ENCODE measurements at regions not wholly inside any gene's neighbourhood (a gene's known extent, or its start where the extent isn't known, plus 50 kb on each side); places are given as distances from the start of the nearest gene placed in this dataset.

- DNase-seq (ENCODE audit: low spot score): no peak
Observed at GRCh38 chr5:146993876-146994530, 115.4 kb upstream of the PPP2R2B start.

DNA sequence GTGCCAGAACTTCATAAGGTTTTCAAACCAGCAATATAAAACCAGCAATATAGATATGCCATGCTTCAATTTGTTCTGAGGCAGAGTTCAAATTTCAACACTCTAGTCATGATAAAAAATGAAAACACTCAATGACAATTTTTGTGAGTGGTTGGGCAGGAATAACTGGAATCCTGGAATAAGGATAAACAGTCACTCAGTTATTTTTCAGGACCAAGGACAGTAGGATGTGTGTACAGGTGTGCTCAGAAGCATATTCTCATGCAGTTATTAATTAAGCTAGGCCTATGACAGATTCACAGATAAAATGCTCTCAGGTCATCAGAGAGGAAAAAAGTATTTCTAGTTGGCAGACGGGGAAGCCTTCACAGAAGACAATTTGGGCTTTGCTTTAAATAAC, 117.3 kb upstream of the PPP2R2B start:
- TF ChIP-seq CTCF (IDR thresholded peaks at IDR 0.05; ENCODE audit: poor library complexity, severe bottlenecking): no peak

More at GRCh38 chr5:146993876-146994530, 115.4 kb upstream of the PPP2R2B start:
- Histone ChIP-seq H3K36me3 (ENCODE audit: low read depth) (no peaks in the 10 kb centered on the region), H3K27me3 (ENCODE audit: insufficient read depth, poor library complexity, severe bottlenecking) (no peaks in the 10 kb centered on the region), H3K27ac (ENCODE audit: poor library complexity, severe bottlenecking) (no peak overlapping the region), H3K9me3 (ENCODE audit: severe bottlenecking) (no peaks in the 10 kb centered on the region), H3K4me1 (ENCODE audit: insufficient read depth, poor library complexity, severe bottlenecking) (no peaks in the 10 kb centered on the region), H3K4me3 (ENCODE audit: severe bottlenecking) (no peak overlapping the region)
- TF ChIP-seq CTCF (IDR thresholded peaks at IDR 0.05; ENCODE audit: poor library complexity, severe bottlenecking): no peak
- ATAC-seq (ENCODE audit: low read depth): no peak; the same call in 2 of the 3 replicates

DNA sequence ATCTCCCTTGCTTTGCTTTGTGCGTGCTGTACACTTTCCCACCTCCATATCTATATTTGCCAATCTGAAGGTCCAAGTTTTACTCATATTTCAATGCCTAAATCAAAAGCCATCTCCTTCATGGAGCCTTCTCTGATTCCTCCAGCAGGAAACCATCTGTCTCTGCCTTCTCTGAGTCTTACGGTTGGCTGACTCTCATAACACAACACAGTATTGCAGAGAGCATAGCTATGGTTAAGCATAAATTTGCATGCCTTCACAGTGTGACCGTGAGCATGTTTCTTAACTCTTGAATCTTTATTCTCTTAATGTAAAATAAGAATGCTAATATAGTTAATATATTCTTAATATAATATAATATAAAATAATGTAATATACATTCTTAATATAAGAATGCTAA, 136.8 kb upstream of the PPP2R2B start:
- Histone ChIP-seq H3K4me3 (ENCODE audit: severe bottlenecking) (no peak overlapping the region), H3K9me3 (ENCODE audit: severe bottlenecking) (no peaks in the 10 kb centered on the region), H3K4me1 (ENCODE audit: insufficient read depth, poor library complexity, severe bottlenecking) (no peaks in the 10 kb centered on the region), H3K36me3 (ENCODE audit: low read depth) (no peaks in the 10 kb centered on the region), H3K27ac (ENCODE audit: poor library complexity, severe bottlenecking) (no peak overlapping the region), H3K27me3 (ENCODE audit: insufficient read depth, poor library complexity, severe bottlenecking) (no peaks in the 10 kb centered on the region)
- no peak for ATAC-seq (ENCODE audit: low read depth)
- DNase-seq (ENCODE audit: low spot score): no peak
- no peak for TF ChIP-seq CTCF (IDR thresholded peaks at IDR 0.05; ENCODE audit: poor library complexity, severe bottlenecking)

More for the DNA sequence above, 117.3 kb upstream of the PPP2R2B start:
- Histone ChIP-seq H3K4me3 (ENCODE audit: severe bottlenecking) (no peak overlapping the region), H3K27me3 (ENCODE audit: insufficient read depth, poor library complexity, severe bottlenecking) (no peaks in the 10 kb centered on the region), H3K4me1 (ENCODE audit: insufficient read depth, poor library complexity, severe bottlenecking) (no peaks in the 10 kb centered on the region), H3K36me3 (ENCODE audit: low read depth) (no peaks in the 10 kb centered on the region), H3K9me3 (ENCODE audit: severe bottlenecking) (no peaks in the 10 kb centered on the region), H3K27ac (ENCODE audit: poor library complexity, severe bottlenecking) (no peak overlapping the region)
- no peak for DNase-seq (ENCODE audit: low spot score)
- ATAC-seq (ENCODE audit: low read depth): no peak

- H3K27me3 ChIP-seq (ENCODE audit: insufficient read depth, poor library complexity, severe bottlenecking): no peaks in the 10 kb centered on the region
- H3K36me3 ChIP-seq (ENCODE audit: low read depth): no peaks in the 10 kb centered on the region
- no peaks in the 10 kb centered on the region for H3K9me3 ChIP-seq (ENCODE audit: severe bottlenecking)
- ATAC-seq (ENCODE audit: low read depth): no peak
- TF ChIP-seq CTCF (IDR thresholded peaks at IDR 0.05; ENCODE audit: poor library complexity, severe bottlenecking): no peak
- no peaks in the 10 kb centered on the region for H3K4me1 ChIP-seq (ENCODE audit: insufficient read depth, poor library complexity, severe bottlenecking)
- H3K4me3 ChIP-seq (ENCODE audit: severe bottlenecking): no peak overlapping the region
- DNase-seq (ENCODE audit: low spot score): no peak
- no peak overlapping the region for H3K27ac ChIP-seq (ENCODE audit: poor library complexity, severe bottlenecking)
Observed at GRCh38 chr5:147017191-147017590, 138.6 kb upstream of the PPP2R2B start.

DNA sequence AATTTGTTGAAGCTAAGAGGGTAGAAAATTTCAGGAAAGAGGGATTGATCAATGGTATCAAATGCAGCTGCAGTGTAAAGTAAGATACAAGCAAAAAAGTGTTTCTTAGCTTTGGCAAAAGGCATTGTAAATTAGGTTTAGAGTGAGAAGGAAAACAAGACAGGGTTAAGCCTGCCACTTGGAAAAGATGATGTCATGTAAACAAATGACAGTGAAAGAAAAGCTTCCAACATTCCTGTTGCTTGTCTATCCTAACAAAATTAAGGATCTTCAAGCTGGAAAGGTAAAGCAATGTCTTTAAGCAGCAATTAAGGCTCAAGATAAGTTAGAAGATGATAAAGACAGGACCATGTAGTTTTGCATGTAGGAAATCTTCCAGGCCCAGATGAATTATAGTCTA, 139.1 kb upstream of the PPP2R2B start:
- no peak for DNase-seq (ENCODE audit: low spot score)
- TF ChIP-seq CTCF (IDR thresholded peaks at IDR 0.05; ENCODE audit: poor library complexity, severe bottlenecking): no peak

More for the DNA sequence above, 139.1 kb upstream of the PPP2R2B start:
- Histone ChIP-seq H3K27me3 (ENCODE audit: insufficient read depth, poor library complexity, severe bottlenecking) (no peaks in the 10 kb centered on the region), H3K4me1 (ENCODE audit: insufficient read depth, poor library complexity, severe bottlenecking) (no peaks in the 10 kb centered on the region), H3K9me3 (ENCODE audit: severe bottlenecking) (no peaks in the 10 kb centered on the region), H3K36me3 (ENCODE audit: low read depth) (no peaks in the 10 kb centered on the region), H3K4me3 (ENCODE audit: severe bottlenecking) (no peak overlapping the region), H3K27ac (ENCODE audit: poor library complexity, severe bottlenecking) (no peak overlapping the region)
- no peak for ATAC-seq (ENCODE audit: low read depth)
